GM18517 (cell line): ENCODE measurements at regions not wholly inside any gene's neighbourhood (a gene's known extent, or its start where the extent isn't known, plus 50 kb on each side); places are given as distances from the start of the nearest gene placed in this dataset.
"Not testable (repeated sequence)": the region's sequence is repeated elsewhere in the genome, so short reads cannot be mapped to it uniquely, and the experiment has no call there.

Experiments used
- ATAC-seq: cut with Tn5 transposase; IDR thresholded peaks from one replicate; pipeline ENCODE4 v1.9.1; 2021; ENCODE audit warnings: mild to moderate bottlenecking, moderate library complexity; ENCODE audit not compliant: unreplicated experiment

DNA sequence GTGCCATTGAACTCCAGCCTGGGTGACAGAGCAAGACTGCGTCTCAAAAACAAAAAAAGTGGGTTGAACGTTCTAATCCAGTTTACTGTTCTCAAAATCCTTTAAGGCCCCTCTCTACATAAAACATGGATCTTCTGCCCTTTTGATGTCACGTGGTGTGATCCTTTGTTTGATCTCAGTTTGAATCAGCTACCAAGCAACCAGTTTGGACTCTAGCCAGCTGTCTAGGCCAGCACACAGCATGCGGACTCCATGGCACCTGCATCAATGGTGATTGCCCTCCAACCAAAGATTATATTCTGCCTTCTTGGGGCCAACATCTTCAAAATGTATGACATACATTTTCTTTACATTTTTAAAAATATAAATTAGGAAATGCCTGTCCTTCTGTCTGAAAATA is 365.4 kb downstream of the NDFIP2 start:
- ATAC-seq, result no peak

GRCh38 chr13:79837741-79838450 is 356.9 kb downstream of the NDFIP2 start:
- ATAC-seq, result no peak

GRCh38 chr13:79836121-79836520 is 355.2 kb downstream of the NDFIP2 start:
- ATAC-seq, result not testable (repeated sequence)

GRCh38 chr13:79834876-79835275 is 353.9 kb downstream of the NDFIP2 start:
- no peak for ATAC-seq

- ATAC-seq, result no peak
Measured at GRCh38 chr13:79833991-79834390, 353.0 kb downstream of the NDFIP2 start.

- ATAC-seq, result no peak
Measured at GRCh38 chr13:79831556-79831955, 350.6 kb downstream of the NDFIP2 start.

DNA sequence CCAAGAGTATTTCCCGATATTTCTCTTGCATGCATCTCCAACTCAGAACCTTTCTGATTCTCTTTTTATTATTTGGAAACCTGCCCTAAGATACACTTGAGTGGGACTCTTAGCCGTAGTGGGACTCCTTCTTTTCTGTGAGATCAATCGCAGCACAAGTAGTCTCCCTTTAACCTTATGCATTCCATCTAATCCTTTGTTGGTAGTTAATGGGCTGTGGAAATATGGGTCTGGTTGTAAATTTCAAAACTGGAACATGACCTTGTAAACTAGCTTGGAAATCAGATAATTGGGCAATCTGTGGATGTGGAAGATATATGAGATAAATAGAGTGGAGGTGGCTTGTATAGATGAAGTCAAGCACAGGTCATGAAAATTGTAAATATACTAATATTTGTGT is 350.0 kb downstream of the NDFIP2 start:
- no peak for ATAC-seq

GRCh38 chr13:79830426-79830825 is 349.5 kb downstream of the NDFIP2 start:
- no peak for ATAC-seq

GRCh38 chr13:79829880-79830279 is 348.9 kb downstream of the NDFIP2 start:
- no peak for ATAC-seq

- ATAC-seq, result no peak
Measured at GRCh38 chr13:79825959-79826358, 345.0 kb downstream of the NDFIP2 start.

DNA sequence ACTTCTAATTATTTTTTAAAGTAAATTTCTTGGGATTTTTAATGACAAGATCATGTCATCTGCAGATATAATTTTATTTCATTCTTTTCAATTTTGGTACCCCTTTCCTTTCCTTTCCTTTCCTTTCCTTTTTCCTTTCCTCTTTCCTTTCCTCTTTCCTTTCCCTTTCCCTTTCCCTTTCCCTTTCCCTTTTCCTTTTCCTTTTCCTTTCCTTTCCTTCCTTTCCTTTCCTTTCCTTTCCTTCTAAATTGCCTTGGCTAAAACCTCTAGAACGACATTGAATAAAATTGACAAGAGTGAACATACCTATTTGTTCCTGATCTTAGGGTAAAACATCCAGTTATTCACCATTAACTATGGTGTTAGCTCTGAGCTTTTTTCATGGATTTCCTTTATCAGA is 334.1 kb downstream of the NDFIP2 start:
- no peak for ATAC-seq

DNA sequence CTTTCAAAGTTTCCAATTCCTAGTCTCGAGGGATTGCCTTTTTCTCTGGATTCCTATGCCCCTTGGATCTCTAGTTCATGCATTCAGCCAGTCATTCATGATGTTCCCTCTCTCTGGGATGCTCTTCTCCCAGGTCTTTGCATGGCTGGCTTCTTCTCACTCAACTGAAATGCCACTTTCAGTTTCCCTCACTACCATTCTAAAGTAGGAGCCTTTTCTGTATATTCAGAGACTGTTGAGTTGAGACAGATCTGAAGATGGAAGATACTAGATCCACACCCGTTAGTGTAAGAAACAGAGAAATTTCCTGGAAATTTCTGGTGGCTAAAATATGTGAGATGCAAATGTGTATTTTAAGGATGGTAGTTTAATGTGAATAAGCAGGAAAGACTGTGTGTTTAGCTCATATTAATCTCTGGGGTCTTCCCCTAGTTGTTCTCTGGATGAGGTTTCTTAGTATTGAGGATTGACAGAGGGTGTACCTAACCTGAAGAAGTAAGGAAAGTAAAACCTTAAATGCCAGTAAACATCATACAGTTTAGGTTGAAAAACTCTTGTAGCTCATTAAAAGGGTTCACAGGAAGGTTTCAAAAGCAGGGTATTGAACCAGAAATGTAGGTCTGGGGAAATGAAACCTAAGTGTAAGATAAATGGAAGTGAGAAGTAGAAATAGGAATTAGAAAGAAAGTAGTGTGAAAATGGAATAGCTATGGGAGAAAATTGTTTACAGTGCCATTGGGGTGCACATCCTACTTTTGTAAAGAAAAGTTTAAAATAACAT is 331.3 kb downstream of the NDFIP2 start:
- peak; percentile 83 for ATAC-seq

- no peak for ATAC-seq
Measured at GRCh38 chr13:79811170-79811569, 330.2 kb downstream of the NDFIP2 start.

DNA sequence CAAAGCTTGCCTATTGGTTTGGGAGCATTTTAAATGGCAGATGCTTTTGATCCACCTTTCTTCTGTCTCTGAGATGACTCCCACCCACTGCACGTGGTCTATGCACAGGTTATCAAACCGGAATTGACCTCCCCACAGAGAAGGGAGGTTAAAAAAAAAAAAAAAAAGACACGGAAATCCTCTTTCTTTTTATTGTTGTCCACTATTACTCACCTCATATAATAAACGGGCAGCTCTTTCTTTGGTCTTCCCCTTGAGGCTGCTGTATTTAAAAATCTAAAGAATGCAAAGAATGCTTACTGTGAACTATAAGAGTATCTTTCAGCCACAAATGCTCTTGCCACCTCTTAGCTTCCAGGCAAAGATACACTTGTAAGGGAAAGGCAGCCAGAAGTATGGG is 329.7 kb downstream of the NDFIP2 start:
- no peak for ATAC-seq

GRCh38 chr13:79810018-79810417 is 329.1 kb downstream of the NDFIP2 start:
- ATAC-seq, result no peak

DNA sequence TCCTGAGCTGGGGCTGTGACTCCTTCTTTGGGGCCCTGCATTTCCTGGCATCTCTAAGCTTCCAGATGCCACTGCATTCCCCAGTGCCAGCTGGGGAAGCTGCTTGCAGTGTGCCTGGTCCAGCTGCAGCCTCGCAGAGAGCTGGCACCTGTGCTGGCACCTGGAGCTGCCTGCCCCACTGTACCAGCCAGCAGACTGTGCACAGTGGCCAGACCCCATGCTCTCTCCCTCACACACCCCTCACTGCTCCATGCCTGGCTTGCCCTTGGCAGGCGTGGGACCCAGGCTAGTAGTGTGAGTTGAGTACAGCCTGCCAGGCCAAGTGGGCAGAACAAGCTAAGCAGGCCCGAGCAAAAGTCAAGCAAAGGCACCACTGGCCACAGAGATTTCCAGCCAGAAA is 327.5 kb downstream of the NDFIP2 start:
- ATAC-seq, result no peak

- no peak for ATAC-seq
Measured at GRCh38 chr13:79807554-79807953, 326.6 kb downstream of the NDFIP2 start.

DNA sequence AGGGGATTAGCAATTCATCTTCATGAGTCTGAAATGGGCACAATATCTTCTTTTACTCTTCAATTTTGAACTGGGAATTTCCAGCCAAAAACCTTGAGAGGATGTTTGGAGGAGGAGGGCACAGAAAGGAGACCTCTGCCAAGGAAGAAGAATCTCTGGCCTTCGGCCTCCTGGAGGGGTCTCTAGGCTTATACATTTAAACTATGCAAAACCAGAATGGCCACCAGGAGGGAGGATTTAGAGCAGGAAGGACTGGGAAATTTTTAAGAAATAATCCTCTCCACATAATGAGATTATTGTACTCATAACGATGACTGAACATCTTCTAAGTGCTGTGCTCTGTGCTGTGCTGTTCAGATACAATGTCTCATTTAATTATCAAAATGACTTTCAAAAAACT is 325.9 kb downstream of the NDFIP2 start:
- ATAC-seq, result no peak

GRCh38 chr13:79805317-79805716 is 324.4 kb downstream of the NDFIP2 start:
- ATAC-seq, result no peak

DNA sequence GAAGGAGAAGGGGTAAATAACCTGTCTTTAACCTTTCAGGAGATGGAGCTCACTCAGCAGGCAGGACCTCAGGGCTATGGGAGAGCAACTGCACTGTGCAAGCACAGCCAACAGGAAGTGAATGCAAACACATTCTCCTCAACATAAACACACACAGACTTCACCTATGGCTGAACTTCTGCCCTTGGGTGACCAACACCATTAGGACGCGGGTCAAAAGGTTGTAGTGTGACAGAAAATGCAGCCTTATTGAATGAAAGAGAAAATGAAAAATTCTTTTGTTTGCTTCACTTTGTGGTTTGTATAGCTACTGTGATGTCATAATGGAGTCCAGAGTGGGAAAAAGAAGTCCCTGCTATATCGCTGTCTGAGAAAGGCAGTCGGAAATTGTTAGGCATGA is 323.0 kb downstream of the NDFIP2 start:
- peak; percentile 63 for ATAC-seq

- ATAC-seq, result no peak
Measured at GRCh38 chr13:79803296-79803695, 322.3 kb downstream of the NDFIP2 start.

DNA sequence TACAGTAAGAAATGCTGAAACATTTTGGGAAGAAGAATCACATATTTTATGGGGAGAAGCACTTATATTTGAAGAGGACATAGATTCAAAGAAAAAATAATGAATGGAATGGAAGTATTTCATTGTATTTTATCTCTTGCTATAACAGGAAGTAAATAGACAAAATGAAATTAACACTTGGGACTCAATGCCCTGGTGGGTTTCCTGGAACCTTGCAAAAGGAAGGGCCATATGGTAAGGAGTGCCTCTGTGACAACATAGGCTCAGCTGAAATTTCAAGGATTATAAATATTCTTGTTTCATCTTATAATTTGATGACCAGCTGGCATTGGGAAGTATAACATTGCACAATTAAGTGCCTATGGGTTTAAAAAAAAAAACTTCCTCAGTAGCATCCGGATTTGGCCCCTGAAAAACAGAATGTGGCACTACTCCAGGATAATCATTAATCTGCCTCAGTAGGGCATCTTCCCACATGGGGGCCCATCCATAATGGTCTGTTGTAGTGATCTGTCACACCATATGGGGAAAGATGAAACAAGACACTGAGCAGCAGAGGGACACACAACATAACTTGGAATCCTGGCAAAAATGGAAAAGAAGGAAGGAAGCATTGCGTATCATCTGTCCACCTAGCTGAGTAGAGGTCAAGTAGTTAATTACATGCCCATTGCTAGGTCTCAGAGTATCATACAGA is 321.6 kb downstream of the NDFIP2 start:
- no peak for ATAC-seq
